Fibroblast of villous mesenchyme (primary cell): ENCODE measurements at regions not wholly inside any gene's neighbourhood (a gene's known extent, or its start where the extent isn't known, plus 50 kb on each side); places are given as distances from the start of the nearest gene placed in this dataset.

ENCODE experiments used
- DNase-seq: peaks from one replicate; pipeline ENCODE4 v3.0.0-alpha.2; 2010; ENCODE audit warnings: low read depth
- H3K4me3 ChIP-seq: 2 replicates; pipeline ENCODE4 v1.5.1; 2011; ENCODE audit warnings: low read depth, mild to moderate bottlenecking, low read length
- CTCF ChIP-seq: IDR thresholded peaks from 2 replicates; pipeline ENCODE4 v1.5.1; 2012; ENCODE audit warnings: low read depth, mild to moderate bottlenecking, low read length; ENCODE audit not compliant: insufficient read depth

- H3K4me3 ChIP-seq: no peak overlapping the region
- DNase-seq: no peak
- TF ChIP-seq CTCF: no peak
These were observed 866.3 kb downstream of the CCSER2 start for GRCh38 chr10:85194706-85195105.

- H3K4me3 ChIP-seq: no peak overlapping the region
- no peak for DNase-seq
- TF ChIP-seq CTCF: no peak
These were observed 867.2 kb downstream of the CCSER2 start for GRCh38 chr10:85195596-85195995.

GRCh38 chr10:85204814-85205213 is 876.4 kb downstream of the CCSER2 start:
- no peak overlapping the region for H3K4me3 ChIP-seq
- no peak for TF ChIP-seq CTCF
- DNase-seq: no peak

- TF ChIP-seq CTCF: no peak
- H3K4me3 ChIP-seq: no peak overlapping the region
- DNase-seq: no peak
These were observed 884.1 kb downstream of the CCSER2 start for GRCh38 chr10:85212526-85212925.

GRCh38 chr10:85213493-85213892 is 885.1 kb downstream of the CCSER2 start:
- H3K4me3 ChIP-seq: no peak overlapping the region
- no peak for DNase-seq
- no peak for TF ChIP-seq CTCF

- no peak overlapping the region for H3K4me3 ChIP-seq
- no peak for DNase-seq
These were observed 893.9 kb downstream of the CCSER2 start for GRCh38 chr10:85222300-85222699.

More at GRCh38 chr10:85222300-85222699, 893.9 kb downstream of the CCSER2 start:
- no peak for TF ChIP-seq CTCF
